DMS114 treated with DMSO at 0.1 percent for 48 hours (cell line): ENCODE measurements at regions not wholly inside any gene's neighbourhood (a gene's known extent, or its start where the extent isn't known, plus 50 kb on each side); places are given as distances from the start of the nearest gene placed in this dataset.
"Not testable (repeated sequence)": the region's sequence is repeated elsewhere in the genome, so short reads cannot be mapped to it uniquely, and the experiment has no call there.

Experiments
- DNase-seq: peaks from one replicate; lab custom pipeline; 2025; ENCODE audit not compliant: unreplicated experiment; lab: John Stamatoyannopoulos, UW

DNA sequence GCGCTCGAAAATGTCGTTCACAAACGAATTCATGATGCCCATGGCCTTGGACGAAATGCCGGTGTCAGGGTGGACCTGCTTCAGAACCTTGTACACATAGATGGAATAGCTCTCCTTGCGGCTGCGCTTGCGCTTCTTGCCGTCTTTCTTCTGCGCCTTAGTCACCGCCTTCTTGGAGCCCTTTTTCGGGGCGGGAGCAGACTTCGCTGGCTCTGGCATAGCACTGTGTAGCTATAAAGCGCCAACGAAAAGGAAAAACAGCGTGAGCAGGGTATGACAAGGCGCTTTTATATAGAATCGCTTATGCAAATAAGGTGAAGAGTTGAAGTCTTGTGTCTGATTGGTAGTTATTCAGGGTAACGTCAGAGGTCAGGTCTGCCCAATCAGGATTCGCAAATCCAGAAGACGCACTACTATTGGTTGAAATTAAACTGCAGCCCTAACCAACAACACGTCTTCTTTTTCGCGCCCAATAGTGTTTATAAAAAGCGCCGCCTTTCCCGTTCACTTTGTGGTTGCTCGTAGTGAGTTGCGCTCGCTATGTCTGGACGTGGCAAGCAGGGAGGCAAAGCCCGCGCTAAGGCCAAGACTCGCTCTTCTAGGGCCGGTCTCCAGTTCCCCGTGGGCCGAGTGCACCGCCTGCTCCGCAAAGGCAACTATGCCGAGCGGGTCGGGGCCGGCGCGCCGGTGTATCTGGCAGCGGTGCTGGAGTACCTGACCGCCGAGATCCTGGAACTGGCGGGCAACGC, 114.8 kb upstream of the PRSS16 start:
- DNase-seq: peak; percentile 100

DNA sequence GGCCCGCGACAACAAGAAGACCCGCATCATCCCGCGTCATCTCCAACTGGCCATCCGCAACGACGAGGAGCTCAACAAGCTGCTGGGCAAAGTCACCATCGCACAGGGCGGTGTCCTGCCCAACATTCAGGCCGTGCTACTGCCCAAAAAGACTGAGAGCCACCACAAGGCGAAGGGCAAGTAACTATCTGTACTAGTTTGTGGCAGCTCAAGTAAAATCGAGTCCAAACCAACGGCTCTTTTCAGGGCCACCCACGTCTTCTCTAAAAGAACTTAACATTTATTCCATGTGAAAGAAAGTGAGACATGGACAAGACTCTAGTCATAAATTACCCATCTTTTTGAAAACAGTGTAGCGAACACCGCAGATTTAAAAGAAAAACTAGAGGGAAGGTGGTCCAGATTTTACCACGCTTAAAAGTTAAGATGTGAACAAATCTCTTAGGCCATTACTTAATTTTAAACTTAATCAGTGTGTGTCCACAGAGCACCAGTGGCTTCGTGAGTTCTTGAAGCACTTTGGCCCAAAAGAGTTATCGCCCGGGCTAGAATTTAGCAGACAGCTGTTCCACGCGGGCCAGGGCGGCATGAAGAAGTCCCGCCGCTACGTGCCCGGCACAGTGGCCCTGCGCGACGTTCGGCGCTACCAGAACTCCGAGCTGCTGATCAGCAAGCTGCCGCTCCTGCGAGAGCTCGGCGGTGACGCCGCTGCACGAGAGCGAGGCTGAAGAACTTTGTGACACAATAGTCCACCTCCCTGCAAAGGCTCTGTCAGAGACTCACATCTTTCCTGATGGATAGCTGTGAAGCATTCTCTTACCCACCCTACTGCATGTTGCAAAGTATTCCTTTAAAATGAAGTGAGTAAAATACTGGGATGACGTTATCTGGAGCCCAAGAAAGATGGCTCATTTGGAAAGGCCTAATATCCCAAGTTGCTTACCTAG, 113.9 kb upstream of the PRSS16 start:
- DNase-seq: peak; percentile 88

DNA sequence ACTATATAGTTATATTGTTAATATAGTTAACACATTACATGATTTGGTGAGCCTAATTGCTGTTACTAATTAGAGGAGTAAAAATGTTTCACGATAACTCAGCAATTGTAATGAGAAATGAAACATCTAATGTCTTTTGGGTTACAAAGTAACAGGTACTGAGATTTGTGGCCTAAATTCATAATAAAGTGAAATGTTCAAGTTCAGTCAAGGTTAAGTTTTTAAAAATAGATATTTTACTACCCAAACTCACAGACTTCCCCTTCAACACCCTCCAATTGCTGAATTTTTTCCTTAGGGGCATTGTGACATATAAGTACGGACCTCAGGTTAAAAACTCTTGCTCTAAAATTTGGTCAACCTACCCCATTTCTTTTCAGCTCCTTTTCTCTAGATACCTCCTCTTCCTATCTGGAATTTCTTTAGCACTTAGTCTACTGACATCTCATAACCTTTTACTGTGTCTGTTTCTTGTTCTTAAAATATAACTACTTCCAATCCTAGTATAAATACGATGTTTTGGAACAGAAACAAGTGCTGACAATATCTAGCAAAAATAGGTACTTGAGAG, 112.3 kb upstream of the PRSS16 start:
- no peak for DNase-seq

DNA sequence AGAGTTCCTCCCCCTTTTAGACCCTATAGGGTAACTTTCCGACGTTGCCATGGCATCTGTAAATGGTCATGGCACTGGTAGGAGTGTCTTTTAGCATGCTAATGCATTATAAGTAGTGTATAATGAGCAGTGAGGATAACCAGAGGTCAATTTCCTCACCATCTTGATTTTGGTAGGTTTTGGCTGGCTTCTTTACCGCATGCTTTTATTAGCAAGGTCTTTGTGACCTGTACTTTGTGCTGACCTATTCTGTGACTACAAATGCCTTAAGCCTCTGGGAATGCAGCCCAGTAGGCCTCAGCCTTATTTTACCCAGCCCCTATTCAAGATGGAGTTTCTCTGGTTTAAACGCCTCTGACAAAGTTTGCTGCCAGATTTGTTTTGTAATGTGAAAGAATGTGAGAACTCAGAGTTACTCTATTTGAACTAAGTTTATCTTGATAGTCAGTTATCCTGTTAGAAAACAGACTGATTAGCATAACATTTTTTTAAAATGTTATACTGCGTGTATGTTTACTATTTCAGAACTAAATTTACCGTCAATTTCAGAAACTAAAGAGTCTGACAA, 111.3 kb upstream of the PRSS16 start:
- DNase-seq: no peak

DNA sequence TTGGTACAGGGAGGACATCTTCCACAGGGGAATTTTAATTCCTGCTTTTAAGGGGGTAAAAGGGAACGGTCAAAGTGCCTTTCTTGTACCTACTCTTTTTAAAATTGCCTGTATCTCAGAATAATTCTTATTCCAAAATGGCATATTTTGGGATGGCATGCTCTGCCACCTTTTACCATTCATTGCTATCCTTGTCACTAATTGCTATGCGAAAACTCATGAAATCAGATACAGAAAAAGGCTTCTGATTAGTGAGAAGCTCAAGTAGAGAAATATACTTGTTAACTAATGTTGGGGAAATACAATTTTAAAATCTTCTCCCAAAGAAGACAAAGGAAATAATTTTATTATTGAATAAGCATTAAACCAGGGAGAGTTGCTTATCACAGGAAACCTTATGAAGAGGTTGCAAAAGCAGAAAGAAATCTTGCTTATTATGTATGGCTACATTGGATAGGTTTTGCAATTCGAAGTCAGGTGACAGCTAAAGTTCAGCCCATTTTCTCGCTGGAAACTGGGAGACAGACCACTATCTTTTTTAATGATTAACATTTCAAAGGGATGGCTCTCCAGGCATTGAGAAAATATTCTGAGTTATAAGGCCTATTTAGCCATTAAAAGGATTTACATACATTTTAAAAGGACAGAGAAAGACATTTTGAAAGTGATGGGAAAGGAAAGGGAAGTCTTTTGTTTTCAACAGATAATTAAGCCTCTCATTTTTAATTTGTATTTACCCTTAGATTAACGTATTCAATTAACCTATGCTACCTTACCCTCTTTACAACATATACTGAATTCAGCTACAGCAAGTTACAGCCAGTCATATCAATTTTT, 110.3 kb upstream of the PRSS16 start:
- no peak for DNase-seq

DNA sequence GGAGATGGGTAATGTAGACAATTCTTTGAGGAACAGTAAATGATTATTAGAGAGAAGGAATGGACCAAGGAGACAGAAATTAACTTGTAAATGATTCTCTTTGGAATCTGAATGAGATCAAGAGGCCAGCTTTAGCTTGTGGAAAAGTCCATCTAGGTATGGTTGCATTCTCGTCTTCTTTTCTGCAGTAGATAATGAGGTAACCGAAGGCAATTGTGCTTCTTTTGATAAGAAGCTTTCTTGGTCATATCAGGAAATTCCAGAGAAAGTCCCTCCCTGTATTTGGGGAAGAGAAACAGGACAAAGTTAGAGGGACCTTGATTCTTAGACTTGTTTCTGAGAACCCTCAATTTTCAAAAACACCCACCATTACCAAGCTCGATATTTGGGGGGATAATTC, 109.1 kb upstream of the PRSS16 start:
- no peak for DNase-seq

DNA sequence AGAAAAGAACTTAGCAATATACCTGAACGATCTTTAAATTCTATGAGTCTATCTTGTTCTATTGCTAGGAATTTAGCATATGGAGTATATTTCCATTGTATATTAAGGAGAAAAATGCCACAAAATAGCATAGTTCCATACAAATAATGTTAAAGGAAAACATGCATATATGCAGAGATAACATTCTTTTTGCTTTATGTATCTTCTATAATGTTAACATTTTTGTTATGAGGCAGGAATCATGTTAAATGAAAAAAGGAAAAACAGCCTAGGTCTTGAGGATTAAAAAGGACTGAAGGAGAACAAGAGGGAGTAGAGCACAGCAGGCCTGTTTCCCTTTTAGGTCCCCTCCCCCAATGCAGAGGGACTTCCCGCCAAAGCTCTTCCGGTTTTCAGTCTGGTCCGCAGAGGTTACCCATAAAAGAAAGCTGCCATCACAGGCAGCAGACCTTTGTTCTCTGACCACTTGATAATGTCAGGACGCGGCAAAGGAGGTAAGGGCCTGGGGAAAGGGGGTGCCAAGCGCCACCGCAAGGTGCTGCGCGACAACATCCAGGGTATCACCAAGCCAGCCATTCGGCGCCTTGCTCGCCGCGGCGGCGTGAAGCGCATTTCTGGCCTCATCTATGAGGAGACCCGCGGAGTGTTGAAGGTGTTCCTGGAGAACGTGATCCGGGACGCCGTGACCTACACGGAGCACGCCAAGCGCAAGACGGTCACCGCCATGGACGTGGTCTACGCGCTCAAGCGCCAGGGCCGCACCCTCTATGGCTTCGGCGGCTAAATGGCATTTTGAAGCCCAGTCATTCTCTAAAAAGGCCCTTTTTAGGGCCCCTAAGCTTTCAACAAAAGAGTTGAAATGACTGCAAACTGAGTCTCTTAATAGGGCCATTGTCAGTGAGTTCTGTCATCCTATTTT, 108.4 kb upstream of the PRSS16 start:
- peak; percentile 87 for DNase-seq

DNA sequence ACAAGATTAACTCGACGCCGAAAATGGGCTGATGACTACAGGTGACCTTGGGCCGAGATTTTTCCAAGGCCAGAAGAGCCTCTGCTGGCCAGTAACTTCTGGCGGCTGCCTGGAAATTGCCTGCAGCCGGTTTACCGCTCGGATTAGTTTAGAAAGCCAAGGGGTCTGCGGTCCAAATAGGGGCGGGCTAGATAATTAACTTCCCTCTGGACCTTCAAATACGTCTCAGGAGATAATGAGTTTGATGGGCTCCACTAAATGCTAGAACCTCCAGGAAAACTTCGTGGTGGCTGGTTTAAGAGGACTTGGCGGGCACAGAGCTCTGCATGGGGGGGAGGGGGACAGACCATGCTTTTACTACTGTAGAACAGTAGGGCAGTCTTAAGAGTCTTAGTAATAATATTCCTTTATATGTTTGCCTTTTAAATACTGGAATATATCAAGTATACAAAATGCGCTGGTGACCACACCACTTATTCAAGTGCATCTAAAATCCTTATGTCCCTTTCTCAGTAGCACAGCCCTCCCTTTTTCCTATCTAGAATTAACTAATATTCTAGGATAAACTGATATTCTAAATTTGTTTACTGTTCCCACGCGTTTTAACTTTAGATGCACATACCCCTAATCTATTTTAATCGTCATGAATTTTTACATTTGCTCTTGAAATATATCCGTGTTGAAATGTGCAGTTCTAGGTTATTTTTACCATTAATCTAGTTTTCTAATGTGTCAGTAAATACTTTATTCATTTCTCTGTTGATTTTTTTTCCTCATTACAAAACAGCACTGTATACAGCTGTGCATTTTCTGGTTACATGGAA, 107.5 kb upstream of the PRSS16 start:
- peak; percentile 86 for DNase-seq

DNA sequence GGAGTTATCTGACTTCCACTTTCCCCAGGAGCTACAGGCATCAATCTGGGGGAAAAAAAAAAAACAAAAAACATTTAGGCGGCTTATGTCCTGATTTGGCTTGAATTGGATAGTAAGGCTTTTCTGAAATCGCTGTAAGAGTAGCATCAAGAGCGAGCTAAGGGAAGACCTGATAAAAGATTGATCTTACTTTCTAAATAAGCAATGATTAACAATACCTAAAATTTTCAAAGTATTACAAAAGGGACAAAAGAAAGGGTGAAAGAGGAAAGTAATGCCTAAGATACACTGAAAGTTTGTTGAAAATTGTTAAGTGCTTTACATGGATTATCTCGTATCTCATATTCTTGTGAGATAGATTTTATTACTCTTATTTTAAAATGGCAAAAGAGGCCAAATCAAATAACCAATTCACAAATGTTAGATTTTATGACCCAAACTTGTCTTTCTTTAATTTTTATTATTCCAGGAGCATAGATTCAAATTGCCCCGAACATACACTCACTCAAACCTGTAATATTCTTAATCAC, 106.4 kb upstream of the PRSS16 start:
- no peak for DNase-seq

DNA sequence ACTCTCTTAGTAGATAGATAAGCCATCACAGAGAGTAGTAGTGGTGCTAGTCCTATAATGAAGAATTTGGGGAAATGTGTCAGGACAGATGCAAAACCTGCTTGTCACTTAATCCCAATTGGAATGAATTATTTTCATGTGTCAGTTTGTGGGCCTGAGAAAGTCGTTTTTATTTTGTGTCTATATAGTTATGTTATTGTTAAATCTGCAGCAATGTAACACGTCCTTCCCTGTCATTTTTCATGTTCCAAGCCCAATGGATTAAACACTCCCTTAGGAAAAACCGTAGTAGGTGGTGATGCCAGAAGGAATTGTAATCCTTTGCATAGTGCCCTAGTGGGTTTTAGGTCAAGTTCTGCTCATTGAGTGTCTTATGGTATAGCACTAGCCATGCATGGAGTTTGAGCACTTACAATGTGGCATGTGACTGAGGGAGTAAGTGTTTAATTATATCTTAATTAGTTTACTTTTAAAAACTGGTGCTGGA, 105.9 kb upstream of the PRSS16 start:
- no peak for DNase-seq

DNA sequence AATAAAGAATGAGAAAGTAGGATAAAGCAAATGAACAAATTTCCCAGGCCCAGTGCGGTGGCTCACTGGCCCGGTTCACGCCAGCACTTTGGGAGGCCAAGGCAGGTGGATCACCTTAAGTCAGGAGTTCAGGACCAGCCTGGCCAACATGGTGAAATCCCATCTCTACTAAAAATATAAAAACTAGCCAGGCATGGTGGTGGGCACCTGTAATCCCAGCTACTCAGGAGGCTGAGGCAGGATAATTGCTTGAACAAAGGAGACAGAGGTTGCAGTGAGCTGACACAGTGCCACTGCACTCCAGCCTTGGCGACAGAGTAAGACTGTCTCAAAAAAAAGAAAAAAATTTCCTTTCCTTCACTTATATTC, 104.5 kb upstream of the PRSS16 start:
- DNase-seq: not testable (repeated sequence)

DNA sequence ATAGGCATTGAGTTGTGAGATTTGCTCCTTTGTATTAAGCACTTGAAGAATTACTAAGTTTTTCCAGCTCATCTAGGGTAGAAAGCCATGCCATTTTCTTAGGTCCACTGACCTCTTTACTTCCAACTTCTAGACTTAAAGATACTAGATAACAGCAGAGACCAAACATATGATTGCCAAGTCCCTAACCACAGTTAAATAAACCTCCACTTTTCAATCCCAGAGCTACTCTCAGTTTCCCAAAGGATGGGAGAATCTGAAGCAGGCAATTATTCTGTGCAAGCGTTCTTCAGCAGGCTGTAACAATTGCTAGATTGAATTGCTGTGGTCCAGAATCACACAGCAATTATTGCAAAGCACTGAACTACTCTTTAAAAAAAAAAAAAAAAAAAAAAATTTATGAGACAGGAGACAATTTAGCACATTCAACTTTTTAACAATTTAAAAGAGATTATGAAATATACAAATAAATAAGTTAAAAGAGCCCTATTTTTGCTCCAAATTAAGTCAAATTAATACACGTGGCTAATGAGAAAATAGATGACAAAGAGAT, 104.0 kb upstream of the PRSS16 start:
- no peak for DNase-seq

DNA sequence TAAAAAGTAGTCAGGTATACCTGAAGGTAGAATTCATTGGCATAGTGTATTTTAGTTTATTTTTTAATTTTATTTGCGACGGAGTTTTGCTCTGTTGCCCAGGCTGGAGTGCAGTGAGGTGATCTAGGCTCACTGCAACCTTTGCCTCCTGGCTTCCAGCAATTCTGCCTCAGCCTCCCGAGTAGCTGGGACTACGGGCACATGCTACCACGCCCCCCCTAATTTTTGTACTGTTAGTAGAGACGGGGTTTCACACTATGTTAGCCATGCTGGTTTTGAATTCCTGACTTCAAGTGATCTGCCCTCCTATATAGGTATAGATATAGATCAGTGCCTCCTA, 102.8 kb upstream of the PRSS16 start:
- DNase-seq: no peak

DNA sequence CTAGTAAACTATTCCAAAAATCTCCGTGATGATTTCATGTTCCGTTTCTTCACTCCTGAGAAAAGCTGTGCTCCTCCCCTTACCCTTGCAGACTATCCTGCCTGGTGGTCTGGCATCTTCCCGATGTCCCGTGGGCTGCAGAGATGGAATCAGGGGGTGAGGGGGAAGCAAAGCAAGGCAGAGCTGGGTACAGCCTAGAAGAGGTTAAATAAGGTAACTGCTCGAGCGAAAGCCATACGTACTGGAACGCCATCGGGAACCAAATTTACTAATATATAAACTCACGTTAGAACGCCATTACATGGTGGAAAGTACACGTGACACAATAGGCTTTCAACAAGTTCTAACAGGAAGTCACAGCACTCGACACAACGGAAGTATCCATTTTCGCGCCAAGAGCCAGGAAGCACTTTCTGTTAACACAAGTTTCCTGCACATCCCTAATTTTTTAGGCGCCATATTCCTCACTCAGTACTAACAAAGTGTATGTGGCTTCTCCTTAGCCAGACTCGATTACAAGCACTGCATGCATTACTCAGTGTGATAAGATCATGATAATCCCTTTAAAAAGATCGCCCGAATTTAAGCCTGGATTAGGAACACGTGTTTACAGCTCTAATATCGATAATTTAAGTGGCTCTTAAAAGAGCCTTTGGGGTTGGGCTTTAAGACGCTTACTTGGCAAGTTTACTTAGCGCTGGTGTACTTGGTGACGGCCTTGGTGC, 101.6 kb upstream of the PRSS16 start:
- DNase-seq: peak; percentile 97

DNA sequence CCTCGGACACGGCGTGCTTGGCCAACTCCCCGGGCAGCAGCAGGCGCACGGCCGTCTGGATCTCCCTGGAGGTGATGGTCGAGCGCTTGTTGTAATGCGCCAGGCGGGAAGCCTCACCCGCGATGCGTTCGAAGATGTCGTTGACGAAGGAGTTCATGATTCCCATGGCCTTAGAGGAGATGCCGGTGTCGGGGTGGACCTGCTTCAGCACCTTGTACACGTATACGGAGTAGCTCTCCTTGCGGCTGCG, 101.1 kb upstream of the PRSS16 start:
- not testable (repeated sequence) for DNase-seq

DNA sequence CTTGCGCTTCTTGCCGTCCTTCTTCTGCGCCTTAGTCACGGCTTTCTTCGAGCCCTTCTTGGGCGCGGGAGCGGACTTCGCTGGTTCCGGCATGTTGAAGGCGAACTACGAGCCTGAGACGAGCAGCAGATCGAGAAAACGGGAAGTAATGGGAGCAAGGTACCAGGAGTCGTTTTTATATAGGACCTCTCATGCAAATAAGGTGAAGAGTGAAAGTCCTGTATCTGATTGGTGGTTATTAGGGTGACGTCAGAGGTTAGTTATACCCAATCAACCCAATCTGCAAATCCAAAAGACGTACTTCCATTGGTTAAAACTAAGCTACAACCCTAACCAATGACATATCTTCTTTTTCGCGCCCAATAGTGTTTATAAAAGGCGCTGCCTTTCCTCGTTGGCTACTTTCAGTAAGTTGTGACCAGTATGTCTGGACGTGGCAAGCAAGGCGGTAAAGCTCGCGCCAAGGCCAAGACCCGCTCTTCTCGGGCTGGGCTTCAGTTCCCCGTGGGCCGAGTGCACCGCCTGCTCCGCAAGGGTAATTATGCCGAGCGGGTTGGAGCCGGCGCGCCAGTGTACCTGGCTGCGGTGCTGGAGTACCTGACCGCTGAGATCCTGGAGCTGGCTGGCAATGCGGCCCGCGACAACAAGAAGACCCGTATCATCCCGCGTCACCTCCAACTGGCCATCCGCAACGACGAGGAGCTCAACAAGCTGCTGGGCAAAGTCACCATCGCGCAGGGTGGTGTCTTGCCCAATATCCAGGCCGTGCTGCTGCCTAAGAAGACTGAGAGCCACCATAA, 100.6 kb upstream of the PRSS16 start:
- DNase-seq: peak; percentile 100

DNA sequence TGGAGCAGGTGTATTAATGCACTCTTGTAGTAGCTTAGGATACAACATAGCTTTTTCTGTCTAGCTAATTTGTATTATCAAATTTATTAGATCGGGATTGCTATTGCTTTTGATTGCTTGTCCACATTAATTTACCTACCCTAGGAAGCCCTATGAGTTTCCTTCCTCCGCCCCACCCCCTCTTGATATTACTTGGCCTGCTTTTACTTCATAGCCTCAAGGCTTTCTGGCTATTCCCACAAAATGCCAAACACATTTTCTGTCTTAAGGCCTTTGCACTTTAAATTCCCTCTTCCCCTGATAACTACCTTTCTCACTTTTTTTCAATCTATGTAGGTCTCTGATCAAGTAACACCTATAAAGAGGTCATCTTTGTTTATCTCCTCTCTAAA, 99.1 kb upstream of the PRSS16 start:
- no peak for DNase-seq
